ENCODE measurements at regions not wholly inside any gene's neighbourhood (a gene's known extent, or its start where the extent isn't known, plus 50 kb on each side); places are given as distances from the start of the nearest gene placed in this dataset.
"Not testable (repeated sequence)": the region's sequence is repeated elsewhere in the genome, so short reads cannot be mapped to it uniquely, and the experiment has no call there.

GRCh38 chrX:92540461-92540860, 761.3 kb downstream of the PCDH11X start:
- TF ChIP-seq POLR2A, CTCF, POLR2AphosphoS5, EP300 (IDR thresholded peaks at IDR 0.05): not testable (repeated sequence)
